GM13976 (cell line): ENCODE measurements at regions not wholly inside any gene's neighbourhood (a gene's known extent, or its start where the extent isn't known, plus 50 kb on each side); places are given as distances from the start of the nearest gene placed in this dataset.
"Not testable (repeated sequence)": the region's sequence is repeated elsewhere in the genome, so short reads cannot be mapped to it uniquely, and the experiment has no call there.

Experiments
- DNase-seq: peaks from one replicate; pipeline ENCODE4 v3.0.0; 2012; ENCODE audit warnings: low spot score
- CTCF ChIP-seq: IDR thresholded peaks from 2 replicates; pipeline ENCODE4 v1.5.1; 2012; ENCODE audit warnings: borderline replicate concordance, mild to moderate bottlenecking; ENCODE audit not compliant: insufficient read depth; ENCODE audit errors: extremely low read depth, missing control alignments, control extremely low read depth
- in situ Hi-C: fragments of 300-500 bp; cut with MboI; formaldehyde crosslinking; loops from one replicate; pipeline ENCODE4 v1.12.0; 2022; ENCODE audit warnings: low sequenced_read_pairs, mixed read lengths, inconsistent platforms; ENCODE audit not compliant: unreplicated experiment

DNA sequence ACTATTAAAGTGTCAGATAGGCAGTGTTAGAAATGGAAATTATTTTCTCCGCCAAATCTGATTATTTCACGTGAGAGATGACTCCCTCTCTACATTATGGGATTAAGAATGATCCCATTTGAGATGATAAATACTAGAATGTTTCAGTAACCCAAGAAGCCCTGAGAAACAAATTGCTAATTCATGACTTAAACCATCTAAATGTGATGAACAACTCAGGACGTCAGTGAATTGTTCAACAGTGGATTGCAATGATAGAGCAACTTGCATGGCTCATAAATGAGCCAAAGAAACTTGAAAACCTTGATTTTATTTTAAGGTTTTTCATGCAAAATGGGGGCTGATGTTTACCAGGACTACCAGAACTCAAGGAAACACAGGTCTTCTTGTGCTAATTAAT, 350.5 kb upstream of the WWC1 start:
- in situ Hi-C loops: no loop called here
- no peak for TF ChIP-seq CTCF
- no peak for DNase-seq

- in situ Hi-C loops, DNase-seq: not testable (repeated sequence)
Observed at GRCh38 chr5:167941556-167941955, 349.9 kb upstream of the WWC1 start.

DNA sequence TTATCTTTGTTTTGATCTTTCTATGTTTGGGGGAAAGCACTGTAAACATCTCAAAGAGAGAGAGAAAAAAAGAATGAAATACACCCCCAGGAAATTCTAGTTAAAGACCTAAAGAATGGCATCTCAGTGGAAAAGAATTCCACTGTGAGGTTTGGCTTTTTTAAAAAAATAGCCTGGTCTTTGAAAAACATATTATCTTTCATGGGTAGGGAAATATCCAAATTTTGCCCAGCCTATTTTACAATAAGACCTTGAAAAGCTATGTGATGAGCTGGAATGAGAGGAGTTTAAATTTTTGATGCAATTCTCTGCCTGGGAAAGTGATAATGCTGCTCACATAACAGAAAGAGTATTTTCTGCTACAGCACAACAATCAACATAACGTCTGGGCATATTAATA, 348.1 kb upstream of the WWC1 start:
- TF ChIP-seq CTCF: no peak
- DNase-seq: no peak
- in situ Hi-C loops: no loop called here

DNA sequence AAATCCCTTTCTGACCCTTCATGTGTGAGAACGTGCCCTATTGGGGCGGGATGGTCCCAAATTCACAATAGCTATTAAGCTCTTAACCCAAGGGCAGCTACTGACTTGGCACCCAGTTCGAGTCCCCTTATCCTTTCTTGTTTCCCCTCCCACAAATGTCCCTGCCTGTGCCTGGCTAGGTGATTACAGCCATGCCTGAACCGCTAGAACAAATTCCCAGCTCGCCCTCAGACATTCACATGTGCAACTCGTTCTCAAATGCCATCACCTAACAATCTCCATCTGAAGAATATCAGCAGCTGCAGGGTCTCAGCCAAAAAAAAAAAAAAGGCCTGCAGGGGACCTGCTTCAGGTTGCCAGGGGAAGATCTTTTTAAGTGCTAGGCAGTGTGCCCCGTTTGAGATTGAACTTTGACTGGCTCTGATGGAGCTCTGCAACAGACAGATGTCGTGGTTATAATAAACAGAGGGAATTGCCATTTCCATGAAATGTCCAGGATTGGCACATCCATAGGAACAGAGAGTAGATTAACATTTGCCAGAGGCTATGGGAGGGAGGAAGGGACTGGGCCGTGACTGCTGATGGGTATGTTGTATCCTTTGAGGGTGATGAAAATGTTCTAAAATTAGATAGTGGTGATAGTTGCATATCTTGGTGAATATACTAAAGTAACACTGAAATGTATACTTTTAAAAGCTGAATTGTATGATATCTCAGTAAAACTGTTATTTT, 347.2 kb upstream of the WWC1 start:
- no peak for TF ChIP-seq CTCF
- DNase-seq: no peak
- in situ Hi-C loops: no loop called here

- no peak for TF ChIP-seq CTCF
- no peak for DNase-seq
- in situ Hi-C loops: no loop called here
Observed at GRCh38 chr5:167945542-167946384, 345.7 kb upstream of the WWC1 start.

DNA sequence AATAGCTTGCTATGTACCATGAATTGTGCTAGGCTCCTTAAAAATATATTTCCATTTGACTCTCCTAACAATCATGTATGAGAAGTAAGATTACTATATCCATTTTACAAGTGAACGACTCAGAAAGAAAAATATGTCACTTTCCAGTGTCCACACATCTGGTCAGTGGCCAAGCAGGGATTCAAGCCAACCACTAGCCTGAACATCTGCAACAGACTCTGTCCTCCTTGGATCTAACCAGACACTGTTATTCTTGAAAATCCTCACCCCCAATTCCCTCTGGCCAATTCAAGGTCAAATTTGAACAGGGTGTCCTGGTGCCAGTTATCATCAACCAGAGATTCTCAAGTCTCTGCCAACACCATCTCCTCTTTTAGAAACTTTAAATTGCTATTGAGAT, 344.1 kb upstream of the WWC1 start:
- DNase-seq: no peak
- in situ Hi-C loops: no loop called here
- TF ChIP-seq CTCF: no peak

GRCh38 chr5:167948251-167948650, 343.2 kb upstream of the WWC1 start:
- TF ChIP-seq CTCF: no peak
- DNase-seq: no peak
- in situ Hi-C loops: no loop called here
